Activated naive CD8-positive, alpha-beta T cell treated with anti-CD3 and anti-CD28 coated beads, Interleukin-2, amount 10 ng/mL, durations not matched to agents 7 days and 5 days (primary cell): ENCODE measurements at regions not wholly inside any gene's neighbourhood (a gene's known extent, or its start where the extent isn't known, plus 50 kb on each side); places are given as distances from the start of the nearest gene placed in this dataset.
"Not testable (repeated sequence)": the region's sequence is repeated elsewhere in the genome, so short reads cannot be mapped to it uniquely, and the experiment has no call there.

Source experiments
- ATAC-seq: fragments of 150-1000 bp; cut with Tn5 transposase; one replicate; pipeline ENCODE4 v1.10.0; 2021; ENCODE audit warnings: low read depth, moderate library complexity
- POLR2A ChIA-PET: fragments of 350-600 bp; sonication (Branson Sonifier 250); formaldehyde crosslinking; loops from one replicate; lab custom pipeline; 2021; ENCODE audit warnings: antibody characterized with exemption; lab: Charles Lee
- DNase-seq: peaks from one replicate; pipeline ENCODE4 v3.0.0; 2021
- H3K27ac Mint-ChIP-seq: one replicate; pipeline ENCODE4 v1.8.0; 2022; ENCODE audit warnings: mild to moderate bottlenecking, mixed read lengths
- H3K27me3 Mint-ChIP-seq: one replicate; pipeline ENCODE4 v1.8.0; 2022; ENCODE audit warnings: mild to moderate bottlenecking, moderate library complexity, mixed read lengths
- H3K36me3 Mint-ChIP-seq: one replicate; pipeline ENCODE4 v1.8.0; 2021; ENCODE audit warnings: mild to moderate bottlenecking, mixed read lengths
- H3K4me1 Mint-ChIP-seq: one replicate; pipeline ENCODE4 v1.8.0; 2021; ENCODE audit warnings: mixed read lengths
- H3K4me3 Mint-ChIP-seq: one replicate; pipeline ENCODE4 v1.8.0; 2022; ENCODE audit warnings: mild to moderate bottlenecking, moderate library complexity, mixed read lengths
- H3K9me3 Mint-ChIP-seq: one replicate; pipeline ENCODE4 v1.8.0; 2021; ENCODE audit warnings: mixed read lengths

DNA sequence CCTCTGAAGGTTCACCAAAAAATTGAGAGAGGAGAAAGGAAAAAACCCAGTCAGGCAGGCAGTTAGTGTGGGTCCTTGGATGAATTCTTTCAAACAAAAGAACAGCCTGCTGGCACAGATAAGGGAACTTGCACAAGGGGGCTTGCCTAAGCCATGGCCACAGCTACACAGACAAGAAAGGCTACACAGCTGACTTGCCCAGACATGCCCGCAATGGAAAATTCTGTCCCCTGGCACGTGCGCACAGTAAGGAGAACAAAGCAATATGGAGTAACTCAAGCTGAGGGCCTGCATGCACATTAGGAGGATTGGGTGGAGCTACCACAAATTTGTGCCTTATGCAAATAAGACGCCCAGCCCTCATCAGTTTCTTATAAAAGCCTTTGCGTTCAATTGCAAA is 512.5 kb upstream of the HTR2C start:
- Mint-ChIP-seq H3K36me3 (no peaks in the 10 kb centered on the region), H3K4me1 (no peaks in the 10 kb centered on the region)

GRCh38 chrX:114065577-114066223 is 518.2 kb upstream of the HTR2C start:
- Mint-ChIP-seq H3K36me3 (no peaks in the 10 kb centered on the region), H3K27me3 (no peaks in the 10 kb centered on the region), H3K9me3 (no peaks in the 10 kb centered on the region), H3K4me3 (no peak overlapping the region), H3K27ac (no peak overlapping the region), H3K4me1 (no peaks in the 10 kb centered on the region)
- POLR2A ChIA-PET, result no interaction called here
- no peak for DNase-seq
- no peak for ATAC-seq

More for the DNA sequence above, 512.5 kb upstream of the HTR2C start:
- H3K4me3 Mint-ChIP-seq, result no peak overlapping the region
- H3K27me3 Mint-ChIP-seq, result no peaks in the 10 kb centered on the region
- DNase-seq (no peak), ATAC-seq (no peak)
- no peaks in the 10 kb centered on the region for H3K9me3 Mint-ChIP-seq
- POLR2A ChIA-PET, result no interaction called here
- no peak overlapping the region for H3K27ac Mint-ChIP-seq

GRCh38 chrX:114061226-114061625 is 522.7 kb upstream of the HTR2C start:
- Mint-ChIP-seq H3K4me1 (no peaks in the 10 kb centered on the region), H3K4me3 (no peak overlapping the region), H3K36me3 (no peaks in the 10 kb centered on the region), H3K9me3 (no peaks in the 10 kb centered on the region), H3K27ac (no peak overlapping the region), H3K27me3 (no peaks in the 10 kb centered on the region)
- no peak for ATAC-seq
- POLR2A ChIA-PET, result no interaction called here
- no peak for DNase-seq

DNA sequence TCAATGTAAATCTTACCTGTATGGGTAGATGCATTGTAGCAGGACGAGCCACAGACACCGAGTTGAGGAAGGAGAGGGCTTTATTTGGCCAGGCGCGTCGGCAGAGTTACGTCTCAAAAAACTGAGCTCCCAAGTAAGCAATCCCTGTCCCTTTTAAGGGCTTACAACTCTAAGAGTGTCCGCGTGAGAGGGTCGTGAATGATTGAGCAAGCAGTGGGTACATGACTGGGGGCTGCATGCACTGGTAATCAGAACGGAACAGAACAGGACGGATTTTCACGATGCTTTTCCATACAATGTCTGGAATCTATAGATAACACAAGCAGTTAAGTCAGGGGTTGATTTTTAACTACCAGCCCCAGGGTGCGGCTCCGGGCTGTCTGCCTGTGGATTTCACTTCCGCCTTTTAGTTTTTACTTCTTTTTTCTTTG is 524.9 kb upstream of the HTR2C start:
- H3K27ac Mint-ChIP-seq, result no peak overlapping the region
- no peak overlapping the region for H3K4me3 Mint-ChIP-seq
- no peaks in the 10 kb centered on the region for H3K27me3 Mint-ChIP-seq
- DNase-seq (no peak), ATAC-seq (no peak)
- POLR2A ChIA-PET, result interaction anchor here (0.7 kb wide), 1 partner anchor 86 kb away, joined by 3 read pairs; no protein-coding TSS in a partner anchor
- no peaks in the 10 kb centered on the region for H3K9me3 Mint-ChIP-seq
- H3K36me3 Mint-ChIP-seq, result no peaks in the 10 kb centered on the region
- H3K4me1 Mint-ChIP-seq, result no peaks in the 10 kb centered on the region

- H3K27me3 Mint-ChIP-seq, H3K4me3 Mint-ChIP-seq, H3K4me1 Mint-ChIP-seq, H3K9me3 Mint-ChIP-seq, DNase-seq, ATAC-seq, H3K27ac Mint-ChIP-seq, POLR2A ChIA-PET, H3K36me3 Mint-ChIP-seq: not testable (repeated sequence)
Measured at GRCh38 chrX:114057422-114057821, 526.5 kb upstream of the HTR2C start.

DNA sequence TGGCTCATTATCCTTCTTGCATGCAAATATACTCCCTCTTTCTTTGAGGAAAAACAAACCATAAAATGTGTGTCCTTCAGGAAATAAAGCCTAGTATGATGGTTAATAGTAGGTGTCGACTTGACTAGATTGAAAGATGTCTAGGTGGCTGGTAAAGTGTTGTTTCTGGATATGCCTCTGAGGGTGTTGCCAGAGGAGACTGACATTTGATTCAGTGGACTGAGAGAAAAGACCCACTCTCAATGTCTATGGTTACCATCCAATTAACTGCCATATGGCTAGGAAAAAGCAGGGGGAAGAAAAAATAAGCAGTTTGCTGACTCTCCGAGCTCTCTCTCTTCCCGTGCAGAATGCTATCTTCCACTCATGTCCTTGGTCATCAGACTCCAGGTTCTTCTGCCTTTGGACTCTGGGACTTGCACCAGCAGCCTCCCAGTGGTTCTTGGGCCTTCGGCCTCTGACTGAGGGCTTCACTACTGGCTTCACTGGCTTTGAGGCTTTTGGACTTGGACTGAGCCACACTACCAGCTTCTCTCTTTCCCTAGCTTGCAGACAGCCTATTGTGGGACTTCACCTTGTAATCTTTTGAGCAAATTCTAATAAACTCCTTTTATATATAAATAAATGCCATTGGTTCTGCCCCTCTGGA is 532.1 kb upstream of the HTR2C start:
- DNase-seq (no peak), ATAC-seq (no peak)
- no peak overlapping the region for H3K27ac Mint-ChIP-seq
- H3K27me3 Mint-ChIP-seq, result no peaks in the 10 kb centered on the region
- no peak overlapping the region for H3K4me3 Mint-ChIP-seq
- H3K36me3 Mint-ChIP-seq, result no peaks in the 10 kb centered on the region
- no peaks in the 10 kb centered on the region for H3K4me1 Mint-ChIP-seq
- no peaks in the 10 kb centered on the region for H3K9me3 Mint-ChIP-seq
- POLR2A ChIA-PET, result no interaction called here

DNA sequence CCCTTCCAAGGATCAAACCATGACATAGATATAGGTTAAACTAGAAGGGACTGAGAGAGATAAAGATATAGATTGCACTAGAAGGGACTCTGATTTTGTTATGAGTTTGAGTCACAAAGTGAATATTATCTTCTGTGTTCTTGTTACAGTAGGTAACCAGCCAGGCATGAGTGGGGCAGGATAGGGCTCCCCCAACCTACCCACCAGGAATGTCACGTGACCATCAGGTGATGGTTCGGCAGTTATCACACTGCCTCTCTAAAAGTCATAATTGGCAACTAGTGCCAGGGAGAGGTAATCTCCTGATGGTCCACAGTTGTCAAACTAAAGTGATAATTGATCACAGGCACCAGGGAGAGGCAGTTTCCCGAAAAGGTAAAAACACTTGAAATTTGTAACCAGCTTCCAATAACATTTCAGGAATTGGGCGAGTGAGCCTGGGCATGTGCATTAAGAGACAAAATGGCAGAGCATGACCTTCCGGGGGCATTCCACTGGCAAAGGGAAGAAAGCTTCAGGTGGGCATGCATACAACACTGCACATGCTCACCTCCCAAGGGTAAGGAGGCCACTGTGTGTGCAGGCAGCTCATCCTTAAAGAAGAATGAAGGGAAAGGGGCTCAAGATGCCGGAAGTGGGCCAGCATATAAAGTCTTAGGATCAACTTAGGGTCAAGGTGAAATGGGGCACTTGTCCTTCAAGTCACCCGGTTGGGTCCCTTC is 533.6 kb upstream of the HTR2C start:
- H3K4me3 Mint-ChIP-seq, result no peak overlapping the region

GRCh38 chrX:114049063-114049462 is 534.8 kb upstream of the HTR2C start:
- Mint-ChIP-seq H3K27ac (no peak overlapping the region), H3K27me3 (no peaks in the 10 kb centered on the region), H3K4me3 (no peak overlapping the region), H3K9me3 (no peaks in the 10 kb centered on the region), H3K36me3 (no peaks in the 10 kb centered on the region), H3K4me1 (no peaks in the 10 kb centered on the region)
- DNase-seq (no peak), ATAC-seq (no peak)
- POLR2A ChIA-PET, result no interaction called here

More for the DNA sequence above, 533.6 kb upstream of the HTR2C start:
- POLR2A ChIA-PET, result no interaction called here
- Mint-ChIP-seq H3K4me1 (no peaks in the 10 kb centered on the region), H3K9me3 (no peaks in the 10 kb centered on the region), H3K27me3 (no peaks in the 10 kb centered on the region), H3K27ac (no peak overlapping the region), H3K36me3 (no peaks in the 10 kb centered on the region)
- ATAC-seq, result no peak
- DNase-seq, result no peak

DNA sequence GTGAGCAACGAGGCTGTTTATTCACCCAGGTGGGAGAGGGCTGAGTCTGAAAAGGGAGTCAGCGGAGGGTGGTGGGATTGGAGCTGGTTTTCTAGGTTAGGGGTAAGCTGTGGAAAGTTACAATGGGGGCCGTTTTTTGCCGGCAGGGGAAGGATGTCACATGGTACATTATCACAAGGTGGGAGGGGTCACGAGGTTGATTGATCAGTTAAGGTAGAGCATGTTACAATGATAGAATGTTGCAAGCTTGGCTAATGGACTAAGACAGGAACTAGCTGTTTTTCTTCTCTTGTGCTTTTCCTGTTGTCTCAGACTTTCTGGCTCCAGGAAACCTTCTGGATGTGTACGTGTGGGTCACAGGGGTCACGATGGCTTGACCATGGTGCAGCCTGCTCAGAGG is 536.3 kb upstream of the HTR2C start:
- DNase-seq (no peak), ATAC-seq (no peak)
- POLR2A ChIA-PET, result no interaction called here
- H3K27ac Mint-ChIP-seq, result no peak overlapping the region
- H3K36me3 Mint-ChIP-seq, result no peaks in the 10 kb centered on the region
- no peak overlapping the region for H3K4me3 Mint-ChIP-seq
- no peaks in the 10 kb centered on the region for H3K9me3 Mint-ChIP-seq
- no peaks in the 10 kb centered on the region for H3K4me1 Mint-ChIP-seq
- no peaks in the 10 kb centered on the region for H3K27me3 Mint-ChIP-seq

DNA sequence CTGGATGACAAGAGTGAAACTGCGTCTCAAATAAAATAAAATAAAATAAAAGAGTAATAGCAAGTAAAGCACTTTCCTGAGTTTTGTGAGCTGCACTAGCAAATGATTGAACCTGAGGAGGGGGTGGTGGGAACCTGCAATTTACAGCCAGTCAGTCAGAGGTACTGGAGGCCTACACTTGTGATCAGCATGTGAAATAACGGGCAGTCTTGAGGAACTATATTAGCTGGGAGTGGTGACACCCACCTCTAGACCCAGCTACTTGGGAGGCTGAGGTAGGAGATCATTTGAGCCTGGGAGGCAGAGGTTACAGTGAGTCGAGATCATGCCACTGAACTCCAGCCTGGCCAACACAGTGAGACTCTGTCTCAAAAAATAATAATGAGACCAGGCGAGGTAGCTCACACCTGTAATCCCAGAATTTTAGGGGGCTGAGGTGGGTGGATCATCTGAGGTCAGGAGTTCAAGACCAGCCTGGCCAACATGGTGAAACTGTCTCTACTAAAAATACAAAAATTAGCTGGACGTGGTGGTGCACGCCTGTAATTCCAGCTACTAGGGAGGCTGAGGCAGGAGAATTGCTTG is 537.1 kb upstream of the HTR2C start:
- Mint-ChIP-seq H3K4me1 (no peaks in the 10 kb centered on the region), H3K27ac (no peak overlapping the region), H3K4me3 (no peak overlapping the region), H3K27me3 (no peaks in the 10 kb centered on the region), H3K9me3 (no peaks in the 10 kb centered on the region), H3K36me3 (no peaks in the 10 kb centered on the region)
- DNase-seq, result no peak
- ATAC-seq, result no peak
- POLR2A ChIA-PET, result no interaction called here

- ATAC-seq, H3K27me3 Mint-ChIP-seq, POLR2A ChIA-PET, H3K36me3 Mint-ChIP-seq, H3K4me3 Mint-ChIP-seq, H3K27ac Mint-ChIP-seq, DNase-seq, H3K4me1 Mint-ChIP-seq, H3K9me3 Mint-ChIP-seq: not testable (repeated sequence)
Measured at GRCh38 chrX:114041470-114041869, 542.4 kb upstream of the HTR2C start.

DNA sequence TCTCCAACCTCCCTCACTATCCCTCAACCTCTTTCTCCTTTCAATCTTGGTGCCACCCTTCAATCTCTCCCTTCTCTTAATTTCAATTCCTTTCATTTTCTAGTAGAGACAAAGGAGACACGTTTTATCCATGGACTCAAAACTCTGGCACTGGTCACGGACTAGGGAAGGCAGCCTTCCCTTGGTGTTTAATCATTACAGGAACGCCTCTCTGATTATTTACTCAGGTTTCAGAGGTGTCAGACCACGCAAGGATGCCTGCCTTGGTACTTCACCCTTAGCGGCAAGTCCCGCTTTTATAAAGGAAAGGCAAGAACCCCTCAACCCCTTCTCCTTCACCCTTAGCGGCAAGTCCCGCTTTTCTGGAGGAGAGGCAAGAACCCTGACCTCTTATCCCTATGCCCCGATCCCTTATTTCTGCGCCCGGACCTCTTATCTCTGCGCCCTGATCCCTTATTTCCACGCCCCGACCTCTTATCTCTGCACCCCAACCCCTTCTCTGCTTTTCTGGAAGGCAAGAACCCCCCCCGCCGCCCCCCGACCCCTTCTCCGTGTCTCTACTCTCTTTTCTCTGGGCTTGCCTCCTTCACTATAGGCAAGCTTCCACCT is 543.1 kb upstream of the HTR2C start:
- H3K36me3 Mint-ChIP-seq, POLR2A ChIA-PET, ATAC-seq, H3K4me3 Mint-ChIP-seq, H3K9me3 Mint-ChIP-seq, H3K27ac Mint-ChIP-seq, DNase-seq, H3K4me1 Mint-ChIP-seq, H3K27me3 Mint-ChIP-seq: not testable (repeated sequence)

GRCh38 chrX:114040111-114040510 is 543.8 kb upstream of the HTR2C start:
- H3K9me3 Mint-ChIP-seq, POLR2A ChIA-PET, DNase-seq, H3K27ac Mint-ChIP-seq, ATAC-seq, H3K36me3 Mint-ChIP-seq, H3K27me3 Mint-ChIP-seq, H3K4me1 Mint-ChIP-seq, H3K4me3 Mint-ChIP-seq: not testable (repeated sequence)
